CD4-positive, alpha-beta T cell (primary cell): ENCODE measurements at regions not wholly inside any gene's neighbourhood (a gene's known extent, or its start where the extent isn't known, plus 50 kb on each side); places are given as distances from the start of the nearest gene placed in this dataset.

Experiments used
- ATAC-seq: fragments of 200-7000 bp; cut with Tn5 transposase; one replicate; pipeline ENCODE4 v1.10.0; 2022; ENCODE audit warnings: mild to moderate bottlenecking; ENCODE audit not compliant: poor library complexity
- CTCF ChIA-PET: fragments of 350-600 bp; sonication (Branson Sonifier 250); formaldehyde crosslinking; loops from one replicate; lab custom pipeline; 2021; ENCODE audit warnings: antibody characterized with exemption, inconsistent platforms; lab: Charles Lee
- POLR2A ChIA-PET: fragments of 350-600 bp; sonication (Branson Sonifier 250); formaldehyde crosslinking; loops from one replicate; lab custom pipeline; 2021; ENCODE audit warnings: antibody characterized with exemption, inconsistent platforms; lab: Charles Lee
- DNase-seq, 14 experiments: peaks; one replicate each; pipeline ENCODE4 v3.0.0-alpha.2; 2013 to 2020; ENCODE audit warnings: mixed read lengths in 2 of 14
- H3K27ac ChIP-seq, 2 donors: one replicate each; pipeline versions ENCODE4 v1.5.1 to v1.7.0; 2013; ENCODE audit warnings: low read length in 2 of 2, low read depth in 1 of 2, mild to moderate bottlenecking in 1 of 2
- H3K27me3 ChIP-seq, 2 experiments: 1 replicate in 1 of 2; 2 replicates in 1 of 2; pipeline versions ENCODE4 v1.6.1 to v1.7.0; 2013; ENCODE audit warnings: low read length in 2 of 2, control low read depth in 1 of 2, mild to moderate bottlenecking in 1 of 2, moderate library complexity in 1 of 2; ENCODE audit not compliant: insufficient read depth in 2 of 2, control insufficient read depth in 1 of 2
- H3K36me3 ChIP-seq: one replicate; pipeline ENCODE4 v1.6.1; 2013; ENCODE audit warnings: low read length, control low read depth; ENCODE audit not compliant: insufficient read depth
- H3K4me1 ChIP-seq: one replicate; pipeline ENCODE4 v1.6.1; 2013; ENCODE audit warnings: low read length, control low read depth; ENCODE audit not compliant: insufficient read depth
- H3K4me3 ChIP-seq: one replicate; pipeline ENCODE4 v1.5.1; 2013; ENCODE audit warnings: mild to moderate bottlenecking, low read length, moderate library complexity
- H3K9me3 ChIP-seq, 2 experiments: 1 replicate in 1 of 2; 2 replicates in 1 of 2; pipeline versions ENCODE4 v1.6.1 to v1.7.0; 2013; ENCODE audit warnings: low read length in 2 of 2, mild to moderate bottlenecking in 2 of 2, control low read depth in 1 of 2, moderate library complexity in 1 of 2; ENCODE audit not compliant: control insufficient read depth in 1 of 2, insufficient read depth in 1 of 2
- H3K27ac Mint-ChIP-seq: one replicate; pipeline ENCODE4 v1.8.0; 2020; ENCODE audit warnings: mixed read lengths
- H3K27me3 Mint-ChIP-seq: one replicate; pipeline ENCODE4 v1.8.0; 2021; ENCODE audit warnings: mixed read lengths
- H3K36me3 Mint-ChIP-seq: one replicate; pipeline ENCODE4 v1.8.0; 2021; ENCODE audit warnings: low read depth, mixed read lengths
- H3K4me1 Mint-ChIP-seq: one replicate; pipeline ENCODE4 v1.8.0; 2021; ENCODE audit warnings: low read depth, mixed read lengths
- H3K4me3 Mint-ChIP-seq: one replicate; pipeline ENCODE4 v1.8.0; 2020; ENCODE audit warnings: mild to moderate bottlenecking, mixed read lengths
- H3K9me3 Mint-ChIP-seq: one replicate; pipeline ENCODE4 v1.8.0; 2020; ENCODE audit warnings: mixed read lengths
- CTCF ChIP-seq: fragments of 200-600 bp; IDR thresholded peaks from one replicate; pipeline ENCODE4 v1.8.0; 2022; ENCODE audit warnings: antibody characterized with exemption, mild to moderate bottlenecking
- intact Hi-C, 2 experiments: fragments of 100-400 bp; cut with DNase I in 1 of 2; cut with micrococcal nuclease in 1 of 2; formaldehyde crosslinking; loops; one replicate each; pipeline versions ENCODE4 v1.15.1 to v1.9.0; 2023 to 2025; cut with DNase I, micrococcal nuclease

- no peaks in the 10 kb centered on the region for H3K9me3 ChIP-seq
- Mint-ChIP-seq H3K27me3 (peaks cover 34% of the 10 kb centered on the region), H3K4me3 (no peak overlapping the region), H3K27ac (no peak overlapping the region), H3K36me3 (no peaks in the 10 kb centered on the region), H3K9me3 (peaks cover 5% of the 10 kb centered on the region), H3K4me1 (no peaks in the 10 kb centered on the region)
- no peak for ATAC-seq
- ChIA-PET CTCF (no interaction called here), POLR2A (no interaction called here)
- no peaks in the 10 kb centered on the region for H3K4me1 ChIP-seq
- H3K36me3 ChIP-seq, result no peaks in the 10 kb centered on the region
- TF ChIP-seq CTCF, result no peak
- no peak overlapping the region for H3K27ac ChIP-seq
- no peak overlapping the region for H3K4me3 ChIP-seq
- intact Hi-C loops, result no loop called here
- H3K27me3 ChIP-seq, result peaks cover 3 to 6% of the 10 kb centered on the region in 2 experiments
- no peak for DNase-seq
These were observed 271.6 kb upstream of the KAZN start for GRCh38 chr1:14326857-14327256.

- Histone ChIP-seq H3K9me3 (no peaks in the 10 kb centered on the region), H3K4me1 (no peaks in the 10 kb centered on the region), H3K27ac (no peak overlapping the region), H3K4me3 (no peak overlapping the region), H3K36me3 (no peaks in the 10 kb centered on the region), H3K27me3 (peaks cover 3 to 6% of the 10 kb centered on the region in 2 experiments)
- Mint-ChIP-seq H3K4me1 (peaks cover 14% of the 10 kb centered on the region), H3K36me3 (no peaks in the 10 kb centered on the region), H3K27ac (no peak overlapping the region), H3K9me3 (peaks cover 8% of the 10 kb centered on the region), H3K4me3 (no peak overlapping the region), H3K27me3 (peaks cover 32% of the 10 kb centered on the region)
- ChIA-PET CTCF (no interaction called here), POLR2A (no interaction called here)
- ATAC-seq (no peak), DNase-seq (no peak)
- no peak for TF ChIP-seq CTCF
- intact Hi-C loops, result no loop called here
These were observed 269.8 kb upstream of the KAZN start for GRCh38 chr1:14328685-14329084.

- no peak overlapping the region for H3K4me3 Mint-ChIP-seq
- POLR2A ChIA-PET, result no interaction called here
These were observed 266.3 kb upstream of the KAZN start for GRCh38 chr1:14332158-14332557.

More at GRCh38 chr1:14332158-14332557, 266.3 kb upstream of the KAZN start:
- peaks cover 13% of the 10 kb centered on the region for H3K27me3 Mint-ChIP-seq
- Histone ChIP-seq H3K9me3 (no peaks in the 10 kb centered on the region), H3K36me3 (no peaks in the 10 kb centered on the region), H3K27ac (no peak overlapping the region), H3K4me3 (no peak overlapping the region), H3K4me1 (no peaks in the 10 kb centered on the region), H3K27me3 (peaks cover 0 to 3% of the 10 kb centered on the region in 2 experiments)
- TF ChIP-seq CTCF, result no peak
- ATAC-seq (no peak), DNase-seq (no peak)
- H3K4me1 Mint-ChIP-seq, result peaks cover 14% of the 10 kb centered on the region
- H3K36me3 Mint-ChIP-seq, result no peaks in the 10 kb centered on the region
- CTCF ChIA-PET, result no interaction called here
- H3K27ac Mint-ChIP-seq, result no peak overlapping the region
- H3K9me3 Mint-ChIP-seq, result peaks cover 8% of the 10 kb centered on the region
- intact Hi-C loops, result no loop called here
